ENCODE measurements at regions not wholly inside any gene's neighbourhood (a gene's known extent, or its start where the extent isn't known, plus 50 kb on each side); places are given as distances from the start of the nearest gene placed in this dataset.

- Mint-ChIP-seq H3K36me3 (ENCODE audit: low read depth) (no peaks in the 10 kb centered on the region), H3K27ac (peak overlapping the region; percentile 30), H3K4me1 (ENCODE audit: low read depth) (peaks cover 57% of the 10 kb centered on the region), H3K4me3 (peak overlapping the region; percentile 0), H3K27me3 (peaks cover 2% of the 10 kb centered on the region), H3K9me3 (no peaks in the 10 kb centered on the region)
- ChIA-PET POLR2A (interaction anchor here (1.1 kb wide), 1 partner anchor 12 kb away, joined by 3 read pairs; no protein-coding TSS in a partner anchor), CTCF (interaction anchor here (1.0 to 1.9 kb wide), 2 partner anchors 13 to 430 kb away, joined by 3 to 7 read pairs; no protein-coding TSS in a partner anchor)
- DNase-seq (peak; percentile 63), ATAC-seq (peak; percentile 66)
- no peak for TF ChIP-seq CTCF (IDR thresholded peaks at IDR 0.05)
- intact Hi-C loops (cut with micrococcal nuclease) = no loop called here
These were observed 63.7 kb upstream of the CAMK2D start for GRCh38 chr4:113825272-113825671.

GRCh38 chr4:113824396-113824795 lies 62.9 kb upstream of the CAMK2D start:
- POLR2A ChIA-PET = no interaction called here
- ATAC-seq (no peak), DNase-seq (no peak)
- H3K9me3 Mint-ChIP-seq = no peaks in the 10 kb centered on the region
- no peaks in the 10 kb centered on the region for H3K36me3 Mint-ChIP-seq (ENCODE audit: low read depth)
- H3K4me3 Mint-ChIP-seq = no peak overlapping the region
- intact Hi-C loops (cut with micrococcal nuclease) = loop anchor here (5.0 kb wide), 2 partner anchors 42 to 83 kb away; no protein-coding TSS in a partner anchor
- peak overlapping the region; percentile 53 for H3K27ac Mint-ChIP-seq
- no peak for TF ChIP-seq CTCF (IDR thresholded peaks at IDR 0.05)
- peaks cover 57% of the 10 kb centered on the region for H3K4me1 Mint-ChIP-seq (ENCODE audit: low read depth)
- no peaks in the 10 kb centered on the region for H3K27me3 Mint-ChIP-seq
- CTCF ChIA-PET = interaction anchor here (1.0 to 1.9 kb wide), 2 partner anchors 13 to 37 kb away, joined by 3 to 7 read pairs; no protein-coding TSS in a partner anchor

- ChIA-PET POLR2A (no interaction called here), CTCF (no interaction called here)
- H3K4me1 Mint-ChIP-seq (ENCODE audit: low read depth) = peaks cover 57% of the 10 kb centered on the region
- intact Hi-C loops (cut with micrococcal nuclease) = loop anchor here (5.0 kb wide), 2 partner anchors 41 to 84 kb away; no protein-coding TSS in a partner anchor
- H3K9me3 Mint-ChIP-seq = no peaks in the 10 kb centered on the region
- peak overlapping the region; percentile 17 for H3K27ac Mint-ChIP-seq
- no peak for ATAC-seq
- H3K36me3 Mint-ChIP-seq (ENCODE audit: low read depth) = no peaks in the 10 kb centered on the region
- H3K4me3 Mint-ChIP-seq = no peak overlapping the region
- peak; percentile 21 for DNase-seq
- no peak for TF ChIP-seq CTCF (IDR thresholded peaks at IDR 0.05)
- no peaks in the 10 kb centered on the region for H3K27me3 Mint-ChIP-seq
These were observed 61.7 kb upstream of the CAMK2D start for GRCh38 chr4:113823291-113823659.

- peaks cover 54% of the 10 kb centered on the region for H3K4me1 Mint-ChIP-seq (ENCODE audit: low read depth)
- ATAC-seq = peak; percentile 84
- no peaks in the 10 kb centered on the region for H3K9me3 Mint-ChIP-seq
- POLR2A ChIA-PET = no interaction called here
- intact Hi-C loops (cut with micrococcal nuclease) = loop anchor here (5.0 kb wide), 2 partner anchors 40 to 85 kb away; no protein-coding TSS in a partner anchor
- no peak for DNase-seq
- no peaks in the 10 kb centered on the region for H3K27me3 Mint-ChIP-seq
- no peaks in the 10 kb centered on the region for H3K36me3 Mint-ChIP-seq (ENCODE audit: low read depth)
- H3K4me3 Mint-ChIP-seq = peak overlapping the region; percentile 16
- no peak for TF ChIP-seq CTCF (IDR thresholded peaks at IDR 0.05)
- CTCF ChIA-PET = no interaction called here
- H3K27ac Mint-ChIP-seq = peak overlapping the region; percentile 17
These were observed 61.2 kb upstream of the CAMK2D start for GRCh38 chr4:113822555-113823290.

- ATAC-seq (no peak), DNase-seq (no peak)
- no peak overlapping the region for H3K4me3 Mint-ChIP-seq
- peaks cover 49% of the 10 kb centered on the region for H3K4me1 Mint-ChIP-seq (ENCODE audit: low read depth)
- TF ChIP-seq CTCF (IDR thresholded peaks at IDR 0.05) = no peak
- no peaks in the 10 kb centered on the region for H3K27me3 Mint-ChIP-seq
- H3K27ac Mint-ChIP-seq = no peak overlapping the region
- CTCF ChIA-PET = no interaction called here
- intact Hi-C loops (cut with micrococcal nuclease) = loop anchor here (5.0 kb wide), 2 partner anchors 40 to 85 kb away; no protein-coding TSS in a partner anchor
- POLR2A ChIA-PET = no interaction called here
- H3K36me3 Mint-ChIP-seq (ENCODE audit: low read depth) = peaks cover 2% of the 10 kb centered on the region
- H3K9me3 Mint-ChIP-seq = peaks cover 2% of the 10 kb centered on the region
These were observed 60.3 kb upstream of the CAMK2D start for GRCh38 chr4:113821856-113822255.

Measured in activated CD8-positive, alpha-beta T cell treated with anti-CD3 and anti-CD28 coated beads for 36 hours (primary cell).